CD4-positive, alpha-beta T cell treated with Interleukin-12 subunit alpha and Interleukin-12 subunit beta, for 1 hour (primary cell): ENCODE measurements at regions not wholly inside any gene's neighbourhood (a gene's known extent, or its start where the extent isn't known, plus 50 kb on each side); places are given as distances from the start of the nearest gene placed in this dataset.
"Not testable (repeated sequence)": the region's sequence is repeated elsewhere in the genome, so short reads cannot be mapped to it uniquely, and the experiment has no call there.

Source experiments
- DNase-seq: peaks from one replicate; pipeline ENCODE4 v3.0.0-alpha.2; 2020

DNA sequence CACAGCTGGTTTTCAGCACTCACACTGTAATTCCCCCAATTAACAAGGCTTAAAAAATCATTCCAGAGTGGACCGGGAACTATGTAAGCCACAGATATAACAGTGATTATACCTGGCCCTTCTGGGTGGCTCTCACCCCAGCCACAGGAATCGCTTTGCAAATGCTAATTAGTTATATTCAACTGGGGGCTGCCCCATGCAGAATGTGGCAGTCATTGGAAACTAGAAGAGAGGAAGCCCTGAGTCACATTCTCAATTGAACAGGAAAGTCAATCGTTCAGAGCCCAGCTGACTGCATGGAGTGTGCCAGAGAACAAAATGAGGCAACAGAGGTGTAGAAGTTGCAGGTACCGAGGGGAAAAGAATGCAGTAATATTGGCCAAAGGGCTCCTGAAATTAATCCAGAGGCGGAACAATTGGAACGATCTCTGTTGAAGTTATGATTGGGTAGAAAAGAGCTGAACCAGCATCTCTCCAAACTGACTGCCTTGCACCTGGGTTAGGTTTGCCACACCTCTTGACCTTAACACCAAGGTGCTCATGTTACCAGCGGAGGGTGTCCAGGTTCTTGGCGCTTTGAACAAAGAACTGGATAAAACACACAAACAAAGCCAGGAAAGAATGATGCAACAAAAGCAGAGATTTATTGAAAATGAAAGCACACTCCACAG lies 909.7 kb upstream of the AUTS2 start:
- DNase-seq, result no peak

DNA sequence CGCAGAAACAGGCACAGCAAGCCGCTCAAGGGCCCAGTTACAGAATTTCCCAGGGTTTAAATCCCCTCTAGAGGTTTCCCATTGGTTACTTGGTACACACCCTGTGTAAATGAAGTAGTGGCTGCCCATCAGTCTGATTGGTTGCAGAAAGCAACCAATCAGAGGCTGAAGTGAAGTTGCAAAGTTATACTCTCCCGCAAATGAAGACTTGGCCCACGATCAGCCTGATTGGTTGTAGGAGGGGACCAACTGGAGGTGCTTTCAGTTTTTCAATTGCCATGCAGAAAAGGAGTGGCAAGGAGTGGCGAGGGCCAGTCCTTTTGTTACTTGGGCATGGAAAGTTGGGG lies 909.2 kb upstream of the AUTS2 start:
- DNase-seq, result no peak

DNA sequence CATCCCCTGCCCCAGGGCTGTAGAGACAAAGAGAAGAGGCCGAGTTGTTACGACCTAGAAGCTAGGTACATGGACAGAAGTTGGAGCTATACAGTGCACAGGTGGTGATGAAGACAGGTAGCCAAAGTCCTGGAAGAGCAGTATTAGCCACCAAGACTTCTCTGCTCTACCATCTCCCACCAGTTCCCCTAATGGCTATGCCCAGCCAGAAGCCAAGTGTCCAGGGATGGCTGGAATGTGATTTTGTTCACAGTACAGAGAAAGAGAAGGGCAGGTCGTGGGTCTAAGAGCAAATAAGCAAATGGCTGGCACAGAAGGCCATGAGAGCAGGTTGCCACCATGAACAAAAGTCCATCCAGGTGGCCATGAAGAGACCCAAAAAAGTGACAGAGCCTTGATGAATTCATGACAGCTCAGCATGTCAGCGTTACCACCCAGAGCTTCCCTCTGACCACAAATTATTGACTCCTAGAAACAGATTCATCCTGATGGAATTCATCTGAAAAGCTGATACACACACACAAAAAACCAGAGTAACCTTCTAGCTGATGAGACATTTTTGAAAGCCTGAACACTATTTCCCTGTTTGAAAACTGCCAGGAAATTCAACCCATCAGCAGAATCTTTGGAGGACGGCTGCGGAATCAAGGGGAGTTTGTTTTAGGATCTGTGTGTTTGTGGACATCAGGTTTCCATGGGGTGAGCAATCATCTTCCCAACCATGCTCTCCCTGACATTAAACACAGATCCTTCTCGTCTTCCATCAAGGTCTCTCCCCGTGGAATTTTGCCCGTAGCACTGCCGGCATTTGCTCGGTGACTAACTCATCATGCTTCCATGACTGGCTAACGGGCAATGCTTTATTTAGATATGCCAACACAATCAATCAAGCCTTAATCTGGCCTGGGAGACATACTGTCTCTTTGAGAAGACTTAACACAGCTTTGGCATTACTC lies 906.7 kb upstream of the AUTS2 start:
- DNase-seq, result no peak

DNA sequence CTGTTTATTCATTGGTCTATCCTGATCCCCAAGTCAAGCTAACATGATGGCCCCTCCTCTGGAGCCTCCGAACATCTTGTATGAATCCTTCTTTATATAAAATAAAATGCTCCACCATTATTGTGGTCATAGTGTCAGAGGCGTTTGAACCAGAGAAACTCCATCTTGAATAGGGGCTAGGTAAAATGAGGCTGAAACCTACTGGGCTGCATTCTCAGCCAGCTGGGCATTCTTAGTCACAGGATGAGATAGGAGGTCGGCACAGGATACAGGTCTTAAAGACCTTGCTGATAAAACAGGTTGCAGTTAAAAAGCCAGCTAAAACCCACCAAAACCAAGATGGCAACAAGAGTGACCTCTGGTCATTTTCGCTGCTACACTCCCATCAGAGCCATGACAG lies 905.8 kb upstream of the AUTS2 start:
- DNase-seq, result no peak

DNA sequence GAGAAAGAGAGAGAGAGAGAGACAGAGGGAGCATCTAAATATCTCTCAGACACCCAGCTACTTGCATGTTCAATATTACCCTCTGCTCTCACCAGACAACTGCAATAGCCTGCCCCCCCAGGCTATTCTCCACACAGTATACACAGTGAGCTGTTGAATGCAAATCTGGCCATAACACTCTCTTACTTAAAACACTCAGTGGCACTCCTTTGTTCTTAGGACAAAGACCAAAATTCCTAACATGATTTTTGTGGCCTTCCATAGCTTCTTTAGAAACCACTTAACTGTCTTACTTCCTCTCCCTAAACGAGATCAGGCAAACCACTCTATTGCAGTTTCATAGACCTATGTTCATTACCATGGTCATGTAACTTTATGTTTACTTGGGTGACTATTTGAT lies 903.6 kb upstream of the AUTS2 start:
- no peak for DNase-seq

DNA sequence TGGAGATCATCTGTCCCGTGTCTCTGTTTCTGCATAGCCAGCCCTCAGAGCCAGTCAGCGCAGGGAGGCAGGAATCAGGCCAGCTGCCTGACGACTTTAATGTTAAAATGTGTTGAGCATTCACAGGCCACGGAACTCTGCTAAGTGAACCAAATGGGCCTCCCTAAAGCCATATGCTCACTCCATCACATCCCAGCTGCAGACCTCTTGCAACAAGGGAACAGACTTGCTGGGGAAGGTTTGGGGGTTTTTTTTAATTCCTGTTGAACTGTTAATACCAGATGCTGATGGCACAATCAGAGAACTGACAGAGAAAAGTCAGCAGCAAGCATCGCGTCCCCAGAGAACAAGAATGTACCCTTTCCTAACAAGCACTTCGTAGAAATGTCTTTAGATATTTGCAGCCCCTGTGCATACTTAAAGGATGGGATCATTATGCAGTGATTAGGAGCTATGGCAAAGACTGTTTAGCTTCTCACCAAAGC lies 900.4 kb upstream of the AUTS2 start:
- no peak for DNase-seq

DNA sequence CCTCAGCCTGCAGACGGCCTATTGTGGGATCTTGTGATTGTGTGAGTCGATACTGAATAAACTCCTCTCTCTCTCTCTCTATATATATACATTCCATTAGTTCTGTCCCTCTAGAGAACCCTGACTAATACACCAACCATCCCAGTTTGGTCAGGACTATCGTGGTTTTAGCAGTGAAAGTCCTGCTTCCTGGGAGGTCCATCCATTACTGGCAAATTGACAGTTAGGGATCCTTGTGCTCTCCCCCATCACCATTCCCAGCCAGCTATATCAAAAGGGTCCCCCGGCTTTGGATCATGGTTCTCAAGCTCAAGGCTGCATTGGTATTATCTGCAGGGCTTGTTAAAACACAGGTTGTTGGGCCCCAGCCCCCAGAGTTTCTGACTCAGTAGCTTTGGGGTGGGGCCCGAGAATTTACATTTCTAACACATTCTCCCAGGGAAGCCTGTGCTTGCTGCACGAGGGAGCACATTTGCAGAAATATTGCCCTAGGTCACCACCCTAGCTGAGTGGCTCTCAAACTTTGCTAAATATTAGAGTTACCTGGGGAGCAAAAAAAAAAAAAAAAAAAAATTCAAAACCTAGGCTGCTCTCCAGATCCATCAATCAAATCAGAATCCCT lies 899.1 kb upstream of the AUTS2 start:
- no peak for DNase-seq

DNA sequence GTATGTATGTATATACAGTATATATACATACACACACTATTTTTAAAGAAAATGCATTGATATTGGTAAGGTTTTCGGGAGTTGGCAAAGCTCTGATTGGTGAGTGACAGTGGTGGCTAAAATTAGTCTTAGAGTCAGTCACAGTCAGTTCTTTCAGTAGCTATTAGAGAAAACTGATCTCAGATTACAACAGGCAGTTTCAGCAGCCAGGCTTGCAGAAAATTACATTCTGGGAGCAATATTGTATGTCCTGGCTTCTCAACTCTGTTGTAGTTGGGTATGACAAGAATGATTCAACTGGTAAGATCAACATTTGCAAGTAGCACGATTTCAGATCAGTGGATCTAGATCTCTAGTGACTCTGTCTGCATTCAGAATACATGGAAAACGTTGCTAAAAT lies 897.9 kb upstream of the AUTS2 start:
- DNase-seq, result no peak

DNA sequence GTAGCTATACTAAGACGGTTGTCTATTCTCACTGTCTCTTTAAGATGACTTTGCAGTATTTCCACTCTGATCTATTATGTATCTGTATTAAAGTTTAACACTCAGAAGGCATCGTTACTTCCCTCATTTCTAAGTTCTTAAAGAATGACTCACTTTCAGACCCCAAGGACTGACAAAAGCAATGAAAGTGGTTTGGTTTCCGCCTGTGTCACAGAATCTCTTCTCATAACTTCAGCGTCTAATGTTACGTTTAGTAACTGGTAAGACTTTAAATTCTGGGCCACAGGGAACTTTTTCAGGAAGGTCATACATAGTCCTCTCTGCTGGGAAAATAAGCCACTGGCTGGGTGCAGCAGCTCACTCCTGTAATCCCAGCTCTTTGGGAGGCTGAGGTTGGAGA lies 892.0 kb upstream of the AUTS2 start:
- DNase-seq, result no peak

DNA sequence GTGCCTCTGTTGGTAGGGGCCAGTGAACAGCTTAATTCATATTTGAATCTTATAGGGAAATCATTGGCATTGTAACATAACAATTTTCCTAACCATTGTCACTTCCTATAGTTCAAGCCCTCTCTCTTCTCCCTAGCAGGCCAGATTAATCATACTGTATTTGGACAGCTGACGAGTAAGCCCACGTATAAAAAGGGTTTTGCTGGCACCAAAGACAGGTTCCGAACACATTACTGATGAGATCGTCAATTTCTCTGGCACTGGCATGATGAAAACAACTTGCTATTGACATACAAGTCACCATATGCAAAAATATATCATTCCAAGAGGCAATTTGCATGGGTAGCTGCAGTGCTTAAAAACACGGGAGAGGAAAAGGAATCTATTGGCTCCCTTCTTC lies 891.1 kb upstream of the AUTS2 start:
- DNase-seq, result no peak

DNA sequence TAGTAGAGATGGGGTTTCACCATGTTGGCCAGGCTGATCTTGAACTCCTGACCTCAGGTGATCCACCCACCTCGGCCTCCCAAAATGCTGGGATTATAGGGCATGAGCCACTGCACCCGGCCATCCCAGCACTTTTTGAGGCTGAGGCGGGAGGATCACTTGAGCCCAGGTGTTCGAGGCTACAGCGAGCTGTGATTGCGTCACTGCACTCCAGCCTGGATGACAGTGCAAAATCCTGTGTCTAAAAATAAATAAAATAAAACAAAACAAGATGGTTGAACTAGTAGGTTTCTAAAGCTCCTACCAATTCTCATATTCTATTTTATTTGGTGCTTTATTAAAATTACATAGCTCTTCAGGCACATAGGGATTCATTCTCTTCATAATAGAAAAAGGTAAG lies 890.3 kb upstream of the AUTS2 start:
- DNase-seq, result no peak

DNA sequence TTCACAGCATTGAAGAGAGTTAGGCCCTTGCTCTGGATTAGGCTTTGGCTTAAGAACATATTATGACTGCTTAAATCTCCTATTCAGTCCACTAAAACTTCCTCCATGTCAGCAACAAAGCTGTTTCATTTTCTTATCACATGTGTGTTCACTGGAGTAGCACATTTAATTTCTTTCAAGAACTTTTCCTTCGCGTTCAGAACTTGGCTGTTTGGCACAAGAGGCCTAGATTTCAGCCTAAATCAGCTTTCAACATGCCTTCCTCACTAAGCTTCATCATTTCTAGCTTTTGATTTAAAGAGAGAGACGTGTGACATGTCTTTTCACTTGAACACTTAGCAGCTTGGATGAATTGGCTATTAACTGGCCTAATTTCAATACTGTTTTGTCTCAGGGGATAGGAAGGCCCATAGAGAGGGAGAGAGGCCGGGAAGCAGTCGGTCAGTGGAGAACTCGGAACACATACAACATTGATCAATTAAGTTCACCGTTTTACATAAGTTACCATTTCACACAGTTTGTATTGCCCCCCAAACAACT lies 885.2 kb upstream of the AUTS2 start:
- no peak for DNase-seq

DNA sequence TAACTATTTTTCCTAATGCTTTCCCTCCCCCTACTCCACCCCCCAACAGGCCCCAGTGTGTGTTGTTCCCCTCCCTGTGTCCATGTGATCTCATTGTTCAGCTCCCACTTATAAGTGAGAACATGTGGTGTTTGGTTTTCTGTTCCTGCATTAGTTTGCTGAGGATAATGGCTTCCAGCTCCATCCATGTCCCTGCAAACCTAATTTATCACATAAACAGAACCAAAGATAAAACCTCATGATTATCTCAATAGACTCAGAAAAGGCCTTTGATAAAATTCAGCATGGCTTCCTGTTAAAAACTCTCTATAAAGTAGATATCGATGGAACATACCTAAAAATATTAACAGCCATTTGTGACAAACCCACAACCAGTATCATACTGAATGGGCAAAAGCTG lies 884.1 kb upstream of the AUTS2 start:
- not testable (repeated sequence) for DNase-seq

DNA sequence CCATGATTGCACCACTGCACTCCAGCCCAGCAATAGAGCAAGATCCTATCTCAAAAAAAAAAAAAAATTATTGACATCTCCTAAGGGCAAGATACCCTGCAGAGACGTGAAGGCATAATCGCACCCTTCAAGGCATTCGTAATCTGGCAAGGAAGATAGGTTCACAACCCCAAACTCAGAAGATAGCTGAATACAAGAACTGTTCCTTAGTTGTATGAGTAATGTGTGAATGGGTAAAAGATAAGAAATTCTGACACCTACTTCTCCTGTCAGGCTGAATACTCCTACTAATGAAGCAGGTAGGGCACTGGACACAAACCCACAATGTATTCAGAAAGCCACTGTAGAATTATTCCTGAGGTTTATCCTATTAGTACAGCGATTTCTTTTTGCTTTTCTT lies 882.4 kb upstream of the AUTS2 start:
- DNase-seq, result no peak

DNA sequence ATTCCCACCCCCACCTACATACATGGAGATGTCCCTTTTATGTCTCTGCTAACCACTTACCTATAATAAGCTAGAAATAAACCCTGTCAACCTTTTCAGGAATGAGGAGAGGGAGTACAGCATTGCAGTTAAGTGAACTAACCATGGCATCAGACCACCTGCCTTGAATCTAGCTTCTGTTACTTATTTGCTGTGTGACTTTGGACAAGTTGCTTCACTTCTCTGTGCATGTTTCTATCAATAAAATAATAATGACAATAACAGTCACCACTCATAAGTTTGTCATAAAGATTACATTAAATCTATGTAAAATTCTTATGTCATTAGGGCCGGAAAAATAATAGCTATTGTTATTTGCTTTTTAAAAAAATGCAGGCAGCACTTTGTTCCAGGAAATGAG lies 881.1 kb upstream of the AUTS2 start:
- no peak for DNase-seq

DNA sequence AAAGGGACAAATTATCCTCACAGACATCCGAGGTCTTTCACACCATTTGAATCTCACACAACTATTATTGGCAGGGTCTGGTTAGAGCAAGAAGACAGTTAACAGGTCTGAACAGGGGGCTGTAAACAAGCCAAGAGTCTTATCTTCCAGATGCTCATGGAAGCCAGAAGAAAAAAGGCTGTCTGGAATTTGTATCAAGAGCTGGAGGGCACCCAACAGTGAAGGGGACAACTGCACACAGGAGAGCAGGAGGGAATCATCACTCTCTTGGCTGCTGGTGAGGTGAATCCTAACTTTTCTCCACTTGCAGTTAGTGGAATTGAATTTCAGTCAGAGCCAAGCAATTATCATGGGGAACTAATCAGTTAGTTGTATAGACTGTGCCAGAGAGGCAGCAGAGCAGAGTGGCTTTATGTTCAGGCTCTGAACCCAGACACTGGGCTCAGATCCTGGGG lies 880.2 kb upstream of the AUTS2 start:
- DNase-seq, result no peak

DNA sequence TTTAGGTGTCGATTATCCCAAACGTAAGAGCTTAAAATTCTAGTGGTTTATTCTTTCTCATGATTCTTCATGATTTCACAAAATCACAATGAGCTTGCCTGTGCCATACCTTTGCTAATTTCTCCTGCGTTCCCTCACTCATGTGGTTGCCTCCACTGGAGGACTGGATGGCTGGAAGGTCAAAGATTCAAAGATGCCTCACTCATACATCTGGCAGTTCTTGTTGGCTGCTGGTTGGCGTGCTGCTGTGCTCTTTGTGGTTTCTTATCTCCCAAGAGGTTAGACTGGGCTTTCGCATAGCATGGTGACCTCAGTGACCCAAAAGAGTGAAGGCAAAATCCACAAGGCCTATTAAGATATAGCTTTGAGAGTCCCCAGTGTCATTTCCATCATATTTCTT lies 877.6 kb upstream of the AUTS2 start:
- no peak for DNase-seq

DNA sequence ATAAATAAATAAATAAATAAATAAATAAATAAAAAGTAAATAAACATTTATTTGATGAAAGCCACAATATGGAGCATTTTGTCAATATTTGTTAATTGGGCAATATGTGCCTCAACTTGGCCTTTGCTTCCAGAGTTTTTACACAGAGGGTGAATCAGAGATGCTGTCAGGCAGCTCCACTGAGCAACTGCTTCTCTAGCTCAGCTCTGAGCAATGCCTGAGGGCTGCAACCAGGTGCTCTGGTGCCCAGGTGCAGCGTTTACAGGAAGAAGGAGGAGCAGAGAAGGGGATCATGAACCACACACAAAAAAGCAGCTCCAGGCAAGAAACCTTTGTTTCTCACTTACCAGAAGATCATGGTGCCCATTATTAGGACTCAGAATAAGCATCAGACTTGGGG lies 876.2 kb upstream of the AUTS2 start:
- no peak for DNase-seq

DNA sequence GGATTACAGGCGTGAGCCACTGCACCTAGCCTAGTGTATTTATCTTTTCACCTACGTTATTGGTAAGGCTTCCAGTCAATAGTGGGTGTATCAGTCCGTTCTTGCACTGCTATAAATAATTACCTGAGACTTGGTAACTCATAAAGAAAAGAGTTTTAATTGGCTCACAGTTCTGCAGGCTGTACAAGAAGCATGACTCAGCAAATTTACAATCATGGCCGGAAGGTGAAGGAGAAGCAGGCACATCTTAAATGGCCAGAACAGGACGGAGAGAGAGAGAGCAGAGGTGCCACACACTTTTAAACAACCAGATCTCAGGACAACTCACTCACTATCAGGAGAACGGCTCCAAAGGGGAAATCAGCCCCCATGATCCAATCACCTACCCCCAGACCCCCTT lies 873.3 kb upstream of the AUTS2 start:
- no peak for DNase-seq

DNA sequence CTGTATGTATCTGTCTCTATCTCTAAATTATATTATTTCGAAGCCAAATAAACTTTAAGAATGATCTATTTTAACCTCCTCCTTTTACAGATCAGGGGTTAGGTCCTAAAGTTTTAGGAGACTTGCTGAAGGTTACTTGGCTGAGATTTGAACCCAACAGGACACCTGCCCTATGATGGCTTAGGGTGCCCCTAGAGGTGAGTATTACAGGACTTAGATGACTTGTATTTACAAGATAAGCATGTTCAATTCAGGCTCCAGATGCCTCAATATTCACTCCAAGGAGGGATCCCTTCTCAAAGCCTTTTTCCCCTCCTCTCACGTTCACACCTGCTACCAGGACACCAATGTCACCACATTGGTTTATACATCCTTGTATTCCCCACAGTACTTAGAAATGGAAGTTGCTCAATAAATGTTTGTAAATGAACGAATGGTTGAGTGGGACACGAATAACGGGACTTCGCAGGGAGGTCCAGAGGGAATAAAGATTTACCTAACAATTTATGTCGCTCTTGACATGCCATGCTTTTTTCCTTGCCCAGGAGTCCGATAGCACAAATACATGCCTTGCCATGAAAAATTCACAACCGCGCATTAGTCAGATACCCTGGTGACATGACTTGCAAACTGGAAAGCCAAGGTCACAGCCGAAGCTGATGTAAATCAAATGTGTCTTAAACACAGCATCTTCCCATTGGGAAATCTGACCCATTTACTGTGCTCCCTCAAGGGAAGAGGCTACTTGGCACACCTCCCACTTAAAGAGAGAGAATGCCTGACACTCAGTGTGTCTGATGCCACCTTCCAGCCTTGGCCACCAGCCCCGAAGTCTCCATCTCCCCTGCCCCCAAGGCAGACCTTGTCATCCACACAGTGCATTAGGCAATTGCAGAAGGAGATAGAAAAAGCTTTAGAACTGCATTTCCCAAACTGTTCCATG lies 872.2 kb upstream of the AUTS2 start:
- no peak for DNase-seq

DNA sequence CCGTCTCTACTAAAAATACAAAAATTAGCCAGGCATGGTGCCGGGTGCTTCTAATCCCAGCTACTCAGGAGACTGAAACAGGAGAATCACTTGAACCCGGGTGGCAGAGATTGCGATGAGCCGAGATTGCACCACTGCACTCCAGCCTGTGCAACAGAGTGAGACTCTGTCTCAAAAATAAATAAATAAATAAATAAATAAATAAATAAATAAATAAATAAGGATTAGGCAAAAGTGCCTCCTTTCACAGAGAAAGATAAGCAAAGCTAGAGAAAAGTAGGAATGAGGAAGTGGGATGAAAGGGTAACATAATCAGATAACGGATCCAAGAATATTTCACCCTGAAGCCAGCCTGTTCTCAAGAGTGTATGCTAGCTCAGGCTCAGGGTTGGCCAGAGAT lies 869.6 kb upstream of the AUTS2 start:
- not testable (repeated sequence) for DNase-seq

DNA sequence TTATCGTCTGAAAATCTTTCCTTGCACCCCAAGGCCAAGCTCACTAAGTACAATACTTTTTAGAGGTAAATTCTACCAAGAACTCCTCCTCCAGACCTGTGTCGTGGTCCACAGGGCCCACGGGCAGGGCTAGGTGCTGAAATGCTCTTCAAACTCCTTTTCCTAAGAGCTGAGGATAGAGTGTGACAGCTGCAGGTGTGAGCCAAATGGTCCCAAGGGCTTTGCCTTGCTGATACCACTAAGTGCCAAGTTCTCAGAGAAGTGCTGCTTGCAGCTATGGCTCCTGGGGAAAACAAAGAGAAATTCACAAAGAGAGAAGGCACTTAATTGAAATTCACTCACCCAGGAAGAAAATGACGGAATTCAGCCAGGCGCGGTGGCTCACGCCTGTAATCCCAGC lies 868.9 kb upstream of the AUTS2 start:
- DNase-seq, result no peak
